H1 (cell line): ENCODE measurements at regions not wholly inside any gene's neighbourhood (a gene's known extent, or its start where the extent isn't known, plus 50 kb on each side); places are given as distances from the start of the nearest gene placed in this dataset.

Experiments
- BACH1 ChIP-seq: IDR thresholded peaks from 2 replicates; pipeline ENCODE4 v1.6.1; 2012; ENCODE audit warnings: low read length, improper control_type of control experiment
- CBX8 ChIP-seq: fragments of 300-800, 300-1000 bp; sonication (generic); IDR thresholded peaks from 2 replicates; pipeline ENCODE4 v1.7.1; 2016; ENCODE audit warnings: low read depth, low read length, borderline replicate concordance
- CEBPB ChIP-seq: IDR thresholded peaks from 2 replicates; pipeline ENCODE4 v1.6.1; 2012; ENCODE audit warnings: low read depth, low read length
- EGR1 ChIP-seq: IDR thresholded peaks from 2 replicates; pipeline ENCODE4 v1.6.1; 2011; ENCODE audit warnings: low read depth, low read length, borderline replicate concordance
- EZH2 ChIP-seq: fragments of 200-600 bp; sonication (generic); IDR thresholded peaks from 2 replicates; pipeline ENCODE4 v1.7.1; 2012; ENCODE audit warnings: low read depth, mild to moderate bottlenecking, moderate library complexity, low read length, inconsistent platforms; ENCODE audit not compliant: severe bottlenecking
- JUND ChIP-seq: IDR thresholded peaks from 2 replicates; pipeline ENCODE4 v1.6.1; 2011; ENCODE audit warnings: mild to moderate bottlenecking, improper control_type of control experiment, low read length
- KDM1A ChIP-seq: fragments of 200-600, 300-600 bp; sonication (generic); IDR thresholded peaks from 2 replicates; pipeline ENCODE4 v1.7.1; 2016; ENCODE audit warnings: mild to moderate bottlenecking, low read length, borderline replicate concordance
- NANOG ChIP-seq: IDR thresholded peaks from 2 replicates; pipeline ENCODE4 v1.6.1; 2011; ENCODE audit warnings: low read length, low read depth, mild to moderate bottlenecking, inconsistent platforms; ENCODE audit not compliant: insufficient read depth, poor library complexity, severe bottlenecking
- PHF8 ChIP-seq: fragments of 200-600 bp; sonication (generic); conservative IDR thresholded peaks from 2 replicates; pipeline ENCODE4 v1.7.1; 2012; ENCODE audit warnings: low read depth, mild to moderate bottlenecking, inconsistent platforms, low read length, moderate library complexity
- POU5F1 ChIP-seq: IDR thresholded peaks from 2 replicates; pipeline ENCODE4 v1.6.1; 2011; ENCODE audit warnings: low read depth, mild to moderate bottlenecking, low read length, moderate library complexity
- RNF2 ChIP-seq: fragments of 200-900, 300-1000 bp; sonication (generic); IDR thresholded peaks from 2 replicates; pipeline ENCODE4 v1.7.1; 2016; ENCODE audit warnings: borderline replicate concordance, low read depth, mild to moderate bottlenecking, antibody characterized with exemption, low read length; ENCODE audit not compliant: poor library complexity, severe bottlenecking; ENCODE audit errors: missing control alignments
- TF ChIP-seq, protein P1 (sequence below): fragments of 300-600 bp; sonication (generic); IDR thresholded peaks from 2 replicates; pipeline ENCODE4 v1.7.1; 2012; ENCODE audit warnings: low read length, moderate library complexity, mild to moderate bottlenecking, inconsistent platforms; ENCODE audit not compliant: insufficient replicate concordance

GRCh38 chr12:91882910-91883309 lies 262.7 kb downstream of the BTG1 start (continued):
- TF ChIP-seq, protein P1, sequence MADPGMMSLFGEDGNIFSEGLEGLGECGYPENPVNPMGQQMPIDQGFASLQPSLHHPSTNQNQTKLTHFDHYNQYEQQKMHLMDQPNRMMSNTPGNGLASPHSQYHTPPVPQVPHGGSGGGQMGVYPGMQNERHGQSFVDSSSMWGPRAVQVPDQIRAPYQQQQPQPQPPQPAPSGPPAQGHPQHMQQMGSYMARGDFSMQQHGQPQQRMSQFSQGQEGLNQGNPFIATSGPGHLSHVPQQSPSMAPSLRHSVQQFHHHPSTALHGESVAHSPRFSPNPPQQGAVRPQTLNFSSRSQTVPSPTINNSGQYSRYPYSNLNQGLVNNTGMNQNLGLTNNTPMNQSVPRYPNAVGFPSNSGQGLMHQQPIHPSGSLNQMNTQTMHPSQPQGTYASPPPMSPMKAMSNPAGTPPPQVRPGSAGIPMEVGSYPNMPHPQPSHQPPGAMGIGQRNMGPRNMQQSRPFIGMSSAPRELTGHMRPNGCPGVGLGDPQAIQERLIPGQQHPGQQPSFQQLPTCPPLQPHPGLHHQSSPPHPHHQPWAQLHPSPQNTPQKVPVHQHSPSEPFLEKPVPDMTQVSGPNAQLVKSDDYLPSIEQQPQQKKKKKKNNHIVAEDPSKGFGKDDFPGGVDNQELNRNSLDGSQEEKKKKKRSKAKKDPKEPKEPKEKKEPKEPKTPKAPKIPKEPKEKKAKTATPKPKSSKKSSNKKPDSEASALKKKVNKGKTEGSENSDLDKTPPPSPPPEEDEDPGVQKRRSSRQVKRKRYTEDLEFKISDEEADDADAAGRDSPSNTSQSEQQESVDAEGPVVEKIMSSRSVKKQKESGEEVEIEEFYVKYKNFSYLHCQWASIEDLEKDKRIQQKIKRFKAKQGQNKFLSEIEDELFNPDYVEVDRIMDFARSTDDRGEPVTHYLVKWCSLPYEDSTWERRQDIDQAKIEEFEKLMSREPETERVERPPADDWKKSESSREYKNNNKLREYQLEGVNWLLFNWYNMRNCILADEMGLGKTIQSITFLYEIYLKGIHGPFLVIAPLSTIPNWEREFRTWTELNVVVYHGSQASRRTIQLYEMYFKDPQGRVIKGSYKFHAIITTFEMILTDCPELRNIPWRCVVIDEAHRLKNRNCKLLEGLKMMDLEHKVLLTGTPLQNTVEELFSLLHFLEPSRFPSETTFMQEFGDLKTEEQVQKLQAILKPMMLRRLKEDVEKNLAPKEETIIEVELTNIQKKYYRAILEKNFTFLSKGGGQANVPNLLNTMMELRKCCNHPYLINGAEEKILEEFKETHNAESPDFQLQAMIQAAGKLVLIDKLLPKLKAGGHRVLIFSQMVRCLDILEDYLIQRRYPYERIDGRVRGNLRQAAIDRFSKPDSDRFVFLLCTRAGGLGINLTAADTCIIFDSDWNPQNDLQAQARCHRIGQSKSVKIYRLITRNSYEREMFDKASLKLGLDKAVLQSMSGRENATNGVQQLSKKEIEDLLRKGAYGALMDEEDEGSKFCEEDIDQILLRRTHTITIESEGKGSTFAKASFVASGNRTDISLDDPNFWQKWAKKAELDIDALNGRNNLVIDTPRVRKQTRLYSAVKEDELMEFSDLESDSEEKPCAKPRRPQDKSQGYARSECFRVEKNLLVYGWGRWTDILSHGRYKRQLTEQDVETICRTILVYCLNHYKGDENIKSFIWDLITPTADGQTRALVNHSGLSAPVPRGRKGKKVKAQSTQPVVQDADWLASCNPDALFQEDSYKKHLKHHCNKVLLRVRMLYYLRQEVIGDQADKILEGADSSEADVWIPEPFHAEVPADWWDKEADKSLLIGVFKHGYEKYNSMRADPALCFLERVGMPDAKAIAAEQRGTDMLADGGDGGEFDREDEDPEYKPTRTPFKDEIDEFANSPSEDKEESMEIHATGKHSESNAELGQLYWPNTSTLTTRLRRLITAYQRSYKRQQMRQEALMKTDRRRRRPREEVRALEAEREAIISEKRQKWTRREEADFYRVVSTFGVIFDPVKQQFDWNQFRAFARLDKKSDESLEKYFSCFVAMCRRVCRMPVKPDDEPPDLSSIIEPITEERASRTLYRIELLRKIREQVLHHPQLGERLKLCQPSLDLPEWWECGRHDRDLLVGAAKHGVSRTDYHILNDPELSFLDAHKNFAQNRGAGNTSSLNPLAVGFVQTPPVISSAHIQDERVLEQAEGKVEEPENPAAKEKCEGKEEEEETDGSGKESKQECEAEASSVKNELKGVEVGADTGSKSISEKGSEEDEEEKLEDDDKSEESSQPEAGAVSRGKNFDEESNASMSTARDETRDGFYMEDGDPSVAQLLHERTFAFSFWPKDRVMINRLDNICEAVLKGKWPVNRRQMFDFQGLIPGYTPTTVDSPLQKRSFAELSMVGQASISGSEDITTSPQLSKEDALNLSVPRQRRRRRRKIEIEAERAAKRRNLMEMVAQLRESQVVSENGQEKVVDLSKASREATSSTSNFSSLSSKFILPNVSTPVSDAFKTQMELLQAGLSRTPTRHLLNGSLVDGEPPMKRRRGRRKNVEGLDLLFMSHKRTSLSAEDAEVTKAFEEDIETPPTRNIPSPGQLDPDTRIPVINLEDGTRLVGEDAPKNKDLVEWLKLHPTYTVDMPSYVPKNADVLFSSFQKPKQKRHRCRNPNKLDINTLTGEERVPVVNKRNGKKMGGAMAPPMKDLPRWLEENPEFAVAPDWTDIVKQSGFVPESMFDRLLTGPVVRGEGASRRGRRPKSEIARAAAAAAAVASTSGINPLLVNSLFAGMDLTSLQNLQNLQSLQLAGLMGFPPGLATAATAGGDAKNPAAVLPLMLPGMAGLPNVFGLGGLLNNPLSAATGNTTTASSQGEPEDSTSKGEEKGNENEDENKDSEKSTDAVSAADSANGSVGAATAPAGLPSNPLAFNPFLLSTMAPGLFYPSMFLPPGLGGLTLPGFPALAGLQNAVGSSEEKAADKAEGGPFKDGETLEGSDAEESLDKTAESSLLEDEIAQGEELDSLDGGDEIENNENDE = no peak
- TF ChIP-seq RNF2 (no peak), EZH2 (no peak), JUND (no peak), CEBPB (no peak), KDM1A (no peak), PHF8 (no peak), BACH1 (no peak), EGR1 (no peak), NANOG (no peak), POU5F1 (no peak), CBX8 (no peak)
